ENCODE measurements at regions not wholly inside any gene's neighbourhood (a gene's known extent, or its start where the extent isn't known, plus 50 kb on each side); places are given as distances from the start of the nearest gene placed in this dataset.

DNA sequence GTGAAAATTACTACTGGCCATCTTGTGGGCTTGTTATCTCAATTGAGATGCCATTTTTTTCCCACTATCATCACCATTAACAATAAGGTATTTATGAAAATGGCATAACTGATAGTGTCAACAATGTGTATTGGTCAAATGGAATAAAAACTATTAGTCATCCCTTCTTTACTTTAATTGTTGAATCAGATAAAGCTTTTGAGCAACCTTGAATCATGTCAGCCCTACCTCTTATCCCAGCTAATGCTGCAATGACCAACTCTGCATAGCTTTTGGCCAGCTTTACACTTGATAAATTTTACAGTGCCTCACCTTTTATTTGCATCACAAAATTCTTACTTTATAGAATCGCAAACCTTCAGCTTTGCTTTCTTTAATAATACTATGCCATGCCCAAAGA, 784.0 kb upstream of the PRR20A start:
- TF ChIP-seq, protein P1, sequence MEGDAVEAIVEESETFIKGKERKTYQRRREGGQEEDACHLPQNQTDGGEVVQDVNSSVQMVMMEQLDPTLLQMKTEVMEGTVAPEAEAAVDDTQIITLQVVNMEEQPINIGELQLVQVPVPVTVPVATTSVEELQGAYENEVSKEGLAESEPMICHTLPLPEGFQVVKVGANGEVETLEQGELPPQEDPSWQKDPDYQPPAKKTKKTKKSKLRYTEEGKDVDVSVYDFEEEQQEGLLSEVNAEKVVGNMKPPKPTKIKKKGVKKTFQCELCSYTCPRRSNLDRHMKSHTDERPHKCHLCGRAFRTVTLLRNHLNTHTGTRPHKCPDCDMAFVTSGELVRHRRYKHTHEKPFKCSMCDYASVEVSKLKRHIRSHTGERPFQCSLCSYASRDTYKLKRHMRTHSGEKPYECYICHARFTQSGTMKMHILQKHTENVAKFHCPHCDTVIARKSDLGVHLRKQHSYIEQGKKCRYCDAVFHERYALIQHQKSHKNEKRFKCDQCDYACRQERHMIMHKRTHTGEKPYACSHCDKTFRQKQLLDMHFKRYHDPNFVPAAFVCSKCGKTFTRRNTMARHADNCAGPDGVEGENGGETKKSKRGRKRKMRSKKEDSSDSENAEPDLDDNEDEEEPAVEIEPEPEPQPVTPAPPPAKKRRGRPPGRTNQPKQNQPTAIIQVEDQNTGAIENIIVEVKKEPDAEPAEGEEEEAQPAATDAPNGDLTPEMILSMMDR (conservative IDR thresholded peaks at IDR 0.05; ENCODE audit: control insufficient read depth, insufficient read depth, low read depth, low read length) = no peak

DNA sequence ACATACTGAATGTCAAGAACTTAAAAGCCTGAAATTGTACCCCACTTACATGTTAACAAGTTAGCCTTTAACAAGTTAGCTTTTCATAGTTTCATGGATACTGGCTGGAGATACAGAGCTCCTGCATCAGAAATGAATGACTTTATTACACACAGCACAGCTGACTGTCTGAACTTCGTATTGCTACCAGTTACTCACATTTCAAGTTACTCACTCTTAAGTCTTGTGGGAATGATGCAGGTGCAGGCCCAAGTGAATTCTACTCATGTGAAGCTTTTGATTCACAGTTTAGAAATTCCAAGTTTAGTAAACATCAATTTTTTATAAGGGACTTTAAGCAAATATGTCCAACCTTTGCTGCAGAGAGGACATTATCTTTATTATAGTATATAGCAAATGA, 762.2 kb upstream of the PRR20A start:
- TF ChIP-seq, protein P1 (conservative IDR thresholded peaks at IDR 0.05; ENCODE audit: control insufficient read depth, insufficient read depth, low read depth, low read length) = no peak
- H3K4me3 ChIP-seq (ENCODE audit: control insufficient read depth, low read depth, low read length) = no peak overlapping the region
- no peak for DNase-seq (ENCODE audit: low read depth)

More for the DNA sequence above, 784.0 kb upstream of the PRR20A start:
- DNase-seq (ENCODE audit: low read depth) = no peak
- H3K4me3 ChIP-seq (ENCODE audit: control insufficient read depth, low read depth, low read length) = no peak overlapping the region

DNA sequence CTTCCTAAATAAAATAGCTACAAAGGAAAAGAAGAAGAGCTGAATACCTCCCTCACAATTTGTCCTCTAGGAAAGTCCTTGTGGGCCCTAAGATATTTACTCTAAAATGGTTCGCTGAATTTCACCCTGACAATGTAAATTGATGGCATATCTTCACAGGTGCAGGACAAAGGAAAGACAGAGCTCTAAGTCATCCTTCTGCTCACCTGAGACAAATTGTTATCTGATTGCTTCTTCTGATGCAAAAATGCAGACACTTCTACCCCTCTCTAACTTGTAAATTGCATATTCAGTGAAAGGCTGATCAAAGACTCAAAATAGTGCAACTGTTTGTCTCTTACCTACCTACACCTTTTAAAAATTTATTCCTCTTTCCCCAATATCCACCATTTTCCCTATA, 747.2 kb upstream of the PRR20A start:
- DNase-seq (ENCODE audit: low read depth) = no peak
- TF ChIP-seq, protein P1 (conservative IDR thresholded peaks at IDR 0.05; ENCODE audit: control insufficient read depth, insufficient read depth, low read depth, low read length) = no peak
- H3K4me3 ChIP-seq (ENCODE audit: control insufficient read depth, low read depth, low read length) = no peak overlapping the region

DNA sequence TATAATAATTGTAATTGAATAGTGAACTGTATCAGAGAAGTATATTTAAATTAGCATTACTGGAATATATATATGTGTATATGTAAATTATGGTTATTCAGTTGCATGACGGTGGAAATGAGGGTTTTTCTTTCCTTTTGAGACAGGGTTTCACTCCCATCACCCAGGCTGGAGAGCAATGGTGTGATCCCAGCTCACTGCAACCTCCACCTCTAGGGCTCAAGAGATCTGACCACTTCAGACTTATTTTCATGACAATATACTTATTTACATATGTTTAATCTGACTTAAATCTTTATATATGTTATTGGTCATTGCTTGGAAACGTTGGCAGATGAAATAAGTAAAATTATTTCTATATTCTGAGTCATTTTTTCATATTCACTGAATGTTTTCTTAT, 744.4 kb upstream of the PRR20A start:
- no peak overlapping the region for H3K4me3 ChIP-seq (ENCODE audit: control insufficient read depth, low read depth, low read length)
- TF ChIP-seq, protein P1 (conservative IDR thresholded peaks at IDR 0.05; ENCODE audit: control insufficient read depth, insufficient read depth, low read depth, low read length) = no peak
- no peak for DNase-seq (ENCODE audit: low read depth)

DNA sequence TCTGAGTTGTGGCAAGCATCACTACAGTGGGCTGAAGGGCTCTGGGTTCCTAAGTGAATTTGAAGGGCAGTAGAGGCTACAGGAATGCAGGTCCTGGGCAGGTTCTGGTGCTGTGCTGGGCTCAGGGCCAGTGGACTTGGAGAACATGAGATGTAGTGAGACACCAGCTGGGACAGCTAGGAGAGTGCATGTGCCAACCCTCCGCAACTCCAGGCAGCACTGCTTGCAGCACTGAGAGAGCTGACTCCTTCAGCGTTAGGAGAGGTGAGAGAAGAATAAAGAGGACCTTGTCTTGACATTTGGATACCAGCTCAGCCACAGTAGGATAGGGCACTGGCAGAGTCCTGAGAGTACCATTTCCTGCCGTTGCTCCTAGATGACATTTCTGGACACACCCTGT, 739.9 kb upstream of the PRR20A start:
- H3K4me3 ChIP-seq (ENCODE audit: control insufficient read depth, low read depth, low read length) = no peak overlapping the region
- TF ChIP-seq, protein P1 (conservative IDR thresholded peaks at IDR 0.05; ENCODE audit: control insufficient read depth, insufficient read depth, low read depth, low read length) = no peak
- DNase-seq (ENCODE audit: low read depth) = no peak

DNA sequence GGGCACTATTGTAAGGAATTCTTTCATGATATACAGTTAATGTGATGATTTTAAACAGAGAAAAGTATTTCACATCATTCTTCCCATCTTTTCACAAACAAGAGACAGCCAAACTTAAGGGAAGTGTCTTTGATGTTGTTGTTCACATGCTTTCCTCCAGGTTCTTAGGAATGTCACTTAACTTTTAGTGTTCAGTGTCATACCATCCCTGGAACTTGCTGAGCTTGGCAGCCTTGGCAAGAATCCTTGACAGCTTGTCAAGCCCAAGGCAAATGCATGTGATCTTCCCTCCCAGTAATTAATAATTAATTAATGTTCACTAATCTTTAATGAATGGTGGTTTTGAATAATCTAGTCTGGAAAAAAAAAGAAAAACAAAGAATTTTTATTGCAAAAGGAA, 727.9 kb upstream of the PRR20A start:
- TF ChIP-seq, protein P1 (conservative IDR thresholded peaks at IDR 0.05; ENCODE audit: control insufficient read depth, insufficient read depth, low read depth, low read length) = no peak
- no peak for DNase-seq (ENCODE audit: low read depth)
- no peak overlapping the region for H3K4me3 ChIP-seq (ENCODE audit: control insufficient read depth, low read depth, low read length)

DNA sequence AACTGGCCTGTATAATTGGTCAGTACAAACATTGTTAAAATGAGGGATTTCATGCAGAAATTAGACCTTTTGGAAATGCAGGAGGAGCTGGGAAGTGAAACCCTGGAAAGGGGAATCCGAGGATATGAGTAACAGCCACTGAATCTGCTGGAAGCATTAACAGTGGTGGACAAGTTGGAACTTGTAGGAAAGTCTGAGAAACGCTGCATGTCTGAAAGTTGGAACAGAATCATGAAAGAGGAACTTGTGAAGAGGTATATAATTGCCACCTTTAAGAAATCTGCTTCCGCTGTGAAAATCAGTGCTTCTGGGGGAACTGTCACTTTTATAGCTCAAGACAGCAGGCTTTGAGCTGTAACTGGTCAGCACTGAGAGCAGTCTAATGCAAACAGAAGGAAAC, 716.5 kb upstream of the PRR20A start:
- no peak overlapping the region for H3K4me3 ChIP-seq (ENCODE audit: control insufficient read depth, low read depth, low read length)
- TF ChIP-seq, protein P1 (conservative IDR thresholded peaks at IDR 0.05; ENCODE audit: control insufficient read depth, insufficient read depth, low read depth, low read length) = no peak

More for the DNA sequence above, 716.5 kb upstream of the PRR20A start:
- DNase-seq (ENCODE audit: low read depth) = no peak

All from fibroblast of mammary gland (primary cell).